ENCODE measurements at regions not wholly inside any gene's neighbourhood (a gene's known extent, or its start where the extent isn't known, plus 50 kb on each side); places are given as distances from the start of the nearest gene placed in this dataset.

- DNase-seq (ENCODE audit: extremely low spot score, unreplicated experiment): no peak
- Mint-ChIP-seq H3K36me3 (ENCODE audit: unreplicated experiment) (no peaks in the 10 kb centered on the region), H3K27me3 (ENCODE audit: unreplicated experiment) (no peaks in the 10 kb centered on the region), H3K27ac (ENCODE audit: unreplicated experiment) (no peak overlapping the region), H3K4me3 (ENCODE audit: unreplicated experiment) (no peak overlapping the region), H3K4me1 (ENCODE audit: unreplicated experiment) (no peaks in the 10 kb centered on the region), H3K9me3 (ENCODE audit: unreplicated experiment) (peaks cover 11% of the 10 kb centered on the region)
- TF ChIP-seq CTCF (IDR thresholded peaks at IDR 0.05): no peak
Observed at GRCh38 chr2:17301437-17301836, 216.8 kb downstream of the RAD51AP2 start.

- peaks cover 11% of the 10 kb centered on the region for H3K9me3 Mint-ChIP-seq (ENCODE audit: unreplicated experiment)
- TF ChIP-seq CTCF (IDR thresholded peaks at IDR 0.05): no peak
- no peak overlapping the region for H3K4me3 Mint-ChIP-seq (ENCODE audit: unreplicated experiment)
- H3K27ac Mint-ChIP-seq (ENCODE audit: unreplicated experiment): no peak overlapping the region
- H3K4me1 Mint-ChIP-seq (ENCODE audit: unreplicated experiment): no peaks in the 10 kb centered on the region
- H3K36me3 Mint-ChIP-seq (ENCODE audit: unreplicated experiment): no peaks in the 10 kb centered on the region
- no peak for DNase-seq (ENCODE audit: extremely low spot score, unreplicated experiment)
- no peaks in the 10 kb centered on the region for H3K27me3 Mint-ChIP-seq (ENCODE audit: unreplicated experiment)
Observed at GRCh38 chr2:17299891-17300540, 218.2 kb downstream of the RAD51AP2 start.

GRCh38 chr2:17298453-17298852 lies 219.8 kb downstream of the RAD51AP2 start:
- no peak overlapping the region for H3K27ac Mint-ChIP-seq (ENCODE audit: unreplicated experiment)
- H3K9me3 Mint-ChIP-seq (ENCODE audit: unreplicated experiment): peaks cover 11% of the 10 kb centered on the region
- H3K4me3 Mint-ChIP-seq (ENCODE audit: unreplicated experiment): no peak overlapping the region
- no peaks in the 10 kb centered on the region for H3K4me1 Mint-ChIP-seq (ENCODE audit: unreplicated experiment)
- no peaks in the 10 kb centered on the region for H3K36me3 Mint-ChIP-seq (ENCODE audit: unreplicated experiment)
- no peak for DNase-seq (ENCODE audit: extremely low spot score, unreplicated experiment)
- TF ChIP-seq CTCF (IDR thresholded peaks at IDR 0.05): no peak
- H3K27me3 Mint-ChIP-seq (ENCODE audit: unreplicated experiment): no peaks in the 10 kb centered on the region

GRCh38 chr2:17296686-17297085 lies 221.6 kb downstream of the RAD51AP2 start:
- DNase-seq (ENCODE audit: extremely low spot score, unreplicated experiment): no peak
- no peaks in the 10 kb centered on the region for H3K27me3 Mint-ChIP-seq (ENCODE audit: unreplicated experiment)
- TF ChIP-seq CTCF (IDR thresholded peaks at IDR 0.05): no peak
- H3K4me1 Mint-ChIP-seq (ENCODE audit: unreplicated experiment): no peaks in the 10 kb centered on the region
- H3K36me3 Mint-ChIP-seq (ENCODE audit: unreplicated experiment): no peaks in the 10 kb centered on the region
- H3K4me3 Mint-ChIP-seq (ENCODE audit: unreplicated experiment): no peak overlapping the region
- H3K27ac Mint-ChIP-seq (ENCODE audit: unreplicated experiment): no peak overlapping the region
- peaks cover 11% of the 10 kb centered on the region for H3K9me3 Mint-ChIP-seq (ENCODE audit: unreplicated experiment)

GRCh38 chr2:17289669-17290068 lies 228.6 kb downstream of the RAD51AP2 start:
- Mint-ChIP-seq H3K36me3 (ENCODE audit: unreplicated experiment) (no peaks in the 10 kb centered on the region), H3K27me3 (ENCODE audit: unreplicated experiment) (no peaks in the 10 kb centered on the region), H3K27ac (ENCODE audit: unreplicated experiment) (no peak overlapping the region), H3K4me3 (ENCODE audit: unreplicated experiment) (no peak overlapping the region), H3K9me3 (ENCODE audit: unreplicated experiment) (no peaks in the 10 kb centered on the region), H3K4me1 (ENCODE audit: unreplicated experiment) (no peaks in the 10 kb centered on the region)
- no peak for DNase-seq (ENCODE audit: extremely low spot score, unreplicated experiment)
- TF ChIP-seq CTCF (IDR thresholded peaks at IDR 0.05): no peak

Measured in osteocyte (in vitro differentiated cells).